IMR-90 (cell line): ENCODE measurements at regions not wholly inside any gene's neighbourhood (a gene's known extent, or its start where the extent isn't known, plus 50 kb on each side); places are given as distances from the start of the nearest gene placed in this dataset.

Experiments
- ATAC-seq: fragments of 200-7000 bp; cut with Tn5 transposase; 2 replicates; pipeline ENCODE4 v1.9.1; 2020; ENCODE audit warnings: low read depth, mild to moderate bottlenecking, moderate library complexity
- BruUV-seq: library from RNA; stranded (reverse); fragments of 400-500 nt; replicated peaks from 2 replicates; lab custom pipeline; 2021; lab: Mats Ljungman, UMichigan
- CTCF ChIA-PET: fragments of 300-600 bp; formaldehyde crosslinking; extraction: SDS; loops from one replicate; lab custom pipeline; 2021; ENCODE audit warnings: antibody characterized with exemption; lab: Yijun Ruan, JAX
- POLR2A ChIA-PET: fragments of 300-600 bp; sonication (Branson Sonifier 250); formaldehyde crosslinking; loops from one replicate; lab custom pipeline; 2022; ENCODE audit warnings: antibody characterized with exemption; ENCODE audit not compliant: unreplicated experiment; lab: Charles Lee
- DNase-seq: peaks from one replicate; pipeline ENCODE4 v3.0.0; 2013
- H2AFZ ChIP-seq: replicated peaks from 2 replicates; pipeline ENCODE3; 2013; ENCODE audit warnings: low read length, mild to moderate bottlenecking; ENCODE audit not compliant: poor library complexity
- H2AK5ac ChIP-seq: 2 replicates; pipeline ENCODE4 v1.6.1; 2013; ENCODE audit warnings: low read depth, low read length, inconsistent platforms
- H2AK9ac ChIP-seq: replicated peaks from 2 replicates; pipeline ENCODE3; 2013; ENCODE audit warnings: mild to moderate bottlenecking, low read depth, low read length, moderate library complexity; ENCODE audit not compliant: poor library complexity
- H2BK120ac ChIP-seq: 2 replicates; pipeline ENCODE4 v1.6.1; 2013; ENCODE audit warnings: low read depth, low read length, inconsistent platforms
- H2BK15ac ChIP-seq: 3 replicates; pipeline ENCODE4 v1.6.1; 2013; ENCODE audit warnings: low read depth, low read length, inconsistent platforms
- H2BK20ac ChIP-seq: 2 replicates; pipeline ENCODE4 v1.6.1; 2013; ENCODE audit warnings: low read depth, mild to moderate bottlenecking, inconsistent platforms, low read length, moderate library complexity
- H2BK5ac ChIP-seq: 2 replicates; pipeline ENCODE4 v1.6.1; 2013; ENCODE audit warnings: mild to moderate bottlenecking, low read depth, low read length, inconsistent platforms; ENCODE audit not compliant: poor library complexity, severe bottlenecking
- H3K14ac ChIP-seq: replicated peaks from 2 replicates; pipeline ENCODE4 v1.6.1; 2013; ENCODE audit warnings: low read depth, low read length, inconsistent platforms
- H3K18ac ChIP-seq: 2 replicates; pipeline ENCODE4 v1.6.1; 2013; ENCODE audit warnings: low read depth, low read length, control low read depth
- H3K23ac ChIP-seq: 2 replicates; pipeline ENCODE4 v1.6.1; 2013; ENCODE audit warnings: low read depth, low read length, inconsistent platforms
- H3K27ac ChIP-seq: 2 replicates; pipeline ENCODE4 v1.5.1; 2013; ENCODE audit warnings: mild to moderate bottlenecking, control low read depth, low read length; ENCODE audit not compliant: insufficient read depth
- H3K27me3 ChIP-seq: 2 replicates; pipeline ENCODE4 v1.6.1; 2013; ENCODE audit warnings: low read length; ENCODE audit not compliant: control insufficient read depth, insufficient read depth
- H3K36me3 ChIP-seq: 2 replicates; pipeline ENCODE4 v1.6.1; 2013; ENCODE audit warnings: low read length, mixed read lengths; ENCODE audit not compliant: control insufficient read depth, insufficient read depth
- H3K4ac ChIP-seq: 2 replicates; pipeline ENCODE4 v1.6.1; 2013; ENCODE audit warnings: low read depth, low read length, inconsistent platforms
- H3K4me1 ChIP-seq: 2 replicates; pipeline ENCODE4 v1.6.1; 2013; ENCODE audit warnings: low read length, mixed read lengths; ENCODE audit not compliant: control insufficient read depth, insufficient read depth
- H3K4me2 ChIP-seq: 2 replicates; pipeline ENCODE4 v1.6.1; 2013; ENCODE audit warnings: low read depth, mild to moderate bottlenecking, control low read depth, low read length, moderate library complexity
- H3K4me3 ChIP-seq: 2 replicates; pipeline ENCODE4 v1.5.1; 2013; ENCODE audit warnings: low read depth, mild to moderate bottlenecking, control low read depth, low read length, moderate library complexity; ENCODE audit not compliant: insufficient read depth
- H3K56ac ChIP-seq: 2 replicates; pipeline ENCODE4 v1.6.1; 2013; ENCODE audit warnings: low read length, inconsistent platforms; ENCODE audit not compliant: insufficient read depth; ENCODE audit errors: extremely low read depth
- H3K79me1 ChIP-seq, 2 experiments: 2 replicates each; pipeline ENCODE4 v1.6.1; 2013; ENCODE audit warnings: low read length in 2 of 2, inconsistent platforms in 1 of 2, low read depth in 1 of 2
- H3K9ac ChIP-seq: 2 replicates; pipeline ENCODE4 v1.6.1; 2013; ENCODE audit warnings: low read depth, low read length, control low read depth
- H3K9me1 ChIP-seq: 2 replicates; pipeline ENCODE4 v1.6.1; 2013; ENCODE audit warnings: low read length, inconsistent platforms; ENCODE audit not compliant: insufficient read depth
- H3K9me3 ChIP-seq: 2 replicates; pipeline ENCODE4 v1.6.1; 2013; ENCODE audit warnings: low read length; ENCODE audit not compliant: control insufficient read depth, insufficient read depth
- H4K20me1 ChIP-seq: 2 replicates; pipeline ENCODE4 v1.6.1; 2013; ENCODE audit warnings: low read length, inconsistent platforms; ENCODE audit not compliant: insufficient read depth
- H4K5ac ChIP-seq: 2 replicates; pipeline ENCODE4 v1.6.1; 2013; ENCODE audit warnings: mild to moderate bottlenecking, low read depth, low read length, control low read depth
- H4K8ac ChIP-seq, 2 experiments: 2 replicates each; pipeline ENCODE4 v1.6.1; 2013; ENCODE audit warnings: low read depth in 2 of 2, low read length in 2 of 2, control low read depth in 1 of 2, inconsistent platforms in 1 of 2
- H4K91ac ChIP-seq: 2 replicates; pipeline ENCODE4 v1.6.1; 2013; ENCODE audit warnings: low read depth, low read length, inconsistent platforms; ENCODE audit not compliant: insufficient read depth
- BHLHE40 ChIP-seq: fragments of 150-350 bp; IDR thresholded peaks from 2 replicates; pipeline ENCODE4 v1.6.1; 2016; ENCODE audit warnings: mild to moderate bottlenecking, low read depth, low read length
- CEBPB ChIP-seq: IDR thresholded peaks from 2 replicates; pipeline ENCODE4 v1.6.1; 2012; ENCODE audit warnings: low read depth, low read length, improper control_type of control experiment
- MAZ ChIP-seq: IDR thresholded peaks from 2 replicates; pipeline ENCODE4 v1.6.1; 2012; ENCODE audit warnings: low read depth, mild to moderate bottlenecking, low read length, improper control_type of control experiment, moderate library complexity, borderline replicate concordance
- MXI1 ChIP-seq: IDR thresholded peaks from 2 replicates; pipeline ENCODE4 v1.6.1; 2012; ENCODE audit warnings: low read depth, mild to moderate bottlenecking, low read length, moderate library complexity, borderline replicate concordance
- NFE2L2 ChIP-seq: fragments of 150-350 bp; IDR thresholded peaks from 2 replicates; pipeline ENCODE4 v1.6.1; 2016; ENCODE audit warnings: low read depth, mild to moderate bottlenecking, low read length
- POLR2A ChIP-seq: IDR thresholded peaks from 2 replicates; pipeline ENCODE4 v1.6.1; 2012; ENCODE audit warnings: mild to moderate bottlenecking, low read depth, low read length
- RAD21 ChIP-seq: IDR thresholded peaks from 2 replicates; pipeline ENCODE4 v1.6.1; 2012; ENCODE audit warnings: low read length, improper control_type of control experiment
- RCOR1 ChIP-seq: IDR thresholded peaks from 2 replicates; pipeline ENCODE4 v1.6.1; 2012; ENCODE audit warnings: mild to moderate bottlenecking, low read length, improper control_type of control experiment; ENCODE audit not compliant: insufficient replicate concordance
- RFX5 ChIP-seq: IDR thresholded peaks from 2 replicates; pipeline ENCODE4 v1.8.0; 2012; ENCODE audit warnings: low read depth, mild to moderate bottlenecking, low read length, moderate library complexity
- WGBS, 2 experiments: methylation state at CpG; one replicate each; pipeline versions ENCODE4 v1.1.5 to v1.1.7; 2013; ENCODE audit warnings: missing lambda C conversion rate in 2 of 2; ENCODE audit not compliant: insufficient read length in 1 of 2; ENCODE audit errors: extremely low coverage in 2 of 2; 5-methylcytosine and 5-hydroxymethylcytosine counted together
- dilution Hi-C: fragments of 300-500 bp; cut with HindIII; formaldehyde crosslinking; loops from one replicate; pipeline ENCODE4 v1.14.3; 2018; ENCODE audit warnings: low sequenced_read_pairs; ENCODE audit not compliant: unreplicated experiment
- in situ Hi-C: fragments of 300-500 bp; cut with MboI; formaldehyde crosslinking; loops from 3 replicates; pipeline ENCODE4 v1.14.3; 2019; ENCODE audit warnings: low sequenced_read_pairs, inconsistent platforms, mixed read lengths
- intact Hi-C: fragments of 100-400 bp; cut with micrococcal nuclease; formaldehyde crosslinking; loops from 2 replicates; pipeline ENCODE4 v1.10.0; 2022
- TF ChIP-seq, protein P1 (sequence below): fragments of 150-350 bp; IDR thresholded peaks from 2 replicates; pipeline ENCODE4 v1.6.1; 2017; ENCODE audit warnings: mild to moderate bottlenecking, antibody characterized with exemption, low read length, low read depth
- TF ChIP-seq, protein P2 (sequence below): fragments of 150-350 bp; IDR thresholded peaks from 2 replicates; pipeline ENCODE4 v1.6.1; 2016; ENCODE audit warnings: low read depth, mild to moderate bottlenecking, low read length, moderate library complexity, borderline replicate concordance

DNA sequence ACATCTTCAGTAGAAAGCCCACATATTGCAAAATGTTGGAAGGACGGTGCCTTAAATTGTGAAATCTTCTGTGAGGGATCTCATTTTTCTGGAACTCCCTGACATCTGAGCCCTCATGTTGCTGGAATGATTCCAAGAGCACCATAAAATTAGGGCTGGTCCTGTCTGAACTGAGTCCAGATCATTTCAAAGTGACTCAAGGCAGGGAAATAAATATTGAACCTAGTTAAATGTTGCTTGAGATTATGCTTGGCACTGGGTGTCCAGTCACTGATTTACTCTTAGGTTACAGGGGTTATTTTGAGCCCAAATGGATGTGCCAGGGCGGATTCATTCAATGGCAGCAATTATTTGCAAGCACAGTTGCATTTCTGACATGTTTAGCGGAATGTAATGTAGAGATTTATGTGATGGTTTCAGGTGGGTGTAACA is 437.0 kb downstream of the PIK3R1 start:
- no peak overlapping the region for H4K8ac ChIP-seq
- ChIA-PET POLR2A (no interaction called here), CTCF (no interaction called here)
- H3K14ac ChIP-seq: no peak overlapping the region
- H2BK120ac ChIP-seq: no peak overlapping the region
- no peaks in the 10 kb centered on the region for H3K4me1 ChIP-seq
- H3K4me2 ChIP-seq: no peak overlapping the region
- no peaks in the 10 kb centered on the region for H3K9me3 ChIP-seq
- H2BK20ac ChIP-seq: no peak overlapping the region
- dilution Hi-C loops: no loop called here
- H3K23ac ChIP-seq: no peak overlapping the region
- in situ Hi-C loops: no loop called here
- H4K5ac ChIP-seq: no peak overlapping the region
- H2AK5ac ChIP-seq: no peak overlapping the region
- no peak for ATAC-seq
- H2AFZ ChIP-seq: no peak overlapping the region
- H4K20me1 ChIP-seq: no peaks in the 10 kb centered on the region
- H3K4me3 ChIP-seq: no peak overlapping the region
- H3K79me1 ChIP-seq: no peaks in the 10 kb centered on the region
- no peak overlapping the region for H4K91ac ChIP-seq
- no peaks in the 10 kb centered on the region for H3K36me3 ChIP-seq
- TF ChIP-seq, protein P1, sequence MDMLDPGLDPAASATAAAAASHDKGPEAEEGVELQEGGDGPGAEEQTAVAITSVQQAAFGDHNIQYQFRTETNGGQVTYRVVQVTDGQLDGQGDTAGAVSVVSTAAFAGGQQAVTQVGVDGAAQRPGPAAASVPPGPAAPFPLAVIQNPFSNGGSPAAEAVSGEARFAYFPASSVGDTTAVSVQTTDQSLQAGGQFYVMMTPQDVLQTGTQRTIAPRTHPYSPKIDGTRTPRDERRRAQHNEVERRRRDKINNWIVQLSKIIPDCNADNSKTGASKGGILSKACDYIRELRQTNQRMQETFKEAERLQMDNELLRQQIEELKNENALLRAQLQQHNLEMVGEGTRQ: no peak
- TF ChIP-seq RCOR1: no peak
- no peak for TF ChIP-seq NFE2L2
- TF ChIP-seq MXI1: no peak
- no peak for TF ChIP-seq RAD21
- TF ChIP-seq BHLHE40: no peak
- TF ChIP-seq RFX5: no peak
- TF ChIP-seq POLR2A: no peak
- no peak for TF ChIP-seq CEBPB
- TF ChIP-seq MAZ: no peak
- TF ChIP-seq, protein P2, sequence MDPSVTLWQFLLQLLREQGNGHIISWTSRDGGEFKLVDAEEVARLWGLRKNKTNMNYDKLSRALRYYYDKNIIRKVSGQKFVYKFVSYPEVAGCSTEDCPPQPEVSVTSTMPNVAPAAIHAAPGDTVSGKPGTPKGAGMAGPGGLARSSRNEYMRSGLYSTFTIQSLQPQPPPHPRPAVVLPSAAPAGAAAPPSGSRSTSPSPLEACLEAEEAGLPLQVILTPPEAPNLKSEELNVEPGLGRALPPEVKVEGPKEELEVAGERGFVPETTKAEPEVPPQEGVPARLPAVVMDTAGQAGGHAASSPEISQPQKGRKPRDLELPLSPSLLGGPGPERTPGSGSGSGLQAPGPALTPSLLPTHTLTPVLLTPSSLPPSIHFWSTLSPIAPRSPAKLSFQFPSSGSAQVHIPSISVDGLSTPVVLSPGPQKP: no peak
- no CpG with 5 or more reads among the region's 3 CpGs for WGBS, 2 experiments
- no peak overlapping the region for H3K4ac ChIP-seq
- H3K18ac ChIP-seq: no peak overlapping the region
- H3K27ac ChIP-seq: no peak overlapping the region
- no peak overlapping the region for H2AK9ac ChIP-seq
- DNase-seq: no peak
- H3K9ac ChIP-seq: no peak overlapping the region
- no peak overlapping the region for H3K56ac ChIP-seq
- H3K27me3 ChIP-seq: no peaks in the 10 kb centered on the region
- intact Hi-C loops: no loop called here
- H3K9me1 ChIP-seq: no peaks in the 10 kb centered on the region
- no TSS peak for BruUV-seq
- H2BK15ac ChIP-seq: no peak overlapping the region
- no peak overlapping the region for H2BK5ac ChIP-seq
